Activated CD8-positive, alpha-beta memory T cell treated with anti-CD3 and anti-CD28 coated beads, Interleukin-2, amount 10 ng/mL, durations not matched to agents 7 days and 5 days (primary cell): ENCODE measurements at regions not wholly inside any gene's neighbourhood (a gene's known extent, or its start where the extent isn't known, plus 50 kb on each side); places are given as distances from the start of the nearest gene placed in this dataset.

Experiments
- ATAC-seq: fragments of 150-1000 bp; cut with Tn5 transposase; one replicate; pipeline ENCODE4 v1.10.0; 2021; ENCODE audit warnings: moderate library complexity
- CTCF ChIA-PET: fragments of 350-600 bp; sonication (Branson Sonifier 250); formaldehyde crosslinking; loops from one replicate; lab custom pipeline; 2021; ENCODE audit warnings: antibody characterized with exemption; lab: Charles Lee
- DNase-seq: peaks from one replicate; pipeline ENCODE4 v3.0.0-alpha.2; 2020
- H3K27ac Mint-ChIP-seq: one replicate; pipeline ENCODE4 v1.8.0; 2021; ENCODE audit warnings: mild to moderate bottlenecking, mixed read lengths
- H3K27me3 Mint-ChIP-seq: one replicate; pipeline ENCODE4 v1.8.0; 2021; ENCODE audit warnings: mixed read lengths
- H3K36me3 Mint-ChIP-seq: one replicate; pipeline ENCODE4 v1.8.0; 2021; ENCODE audit warnings: mild to moderate bottlenecking, mixed read lengths
- H3K4me1 Mint-ChIP-seq: one replicate; pipeline ENCODE4 v1.8.0; 2021; ENCODE audit warnings: mixed read lengths
- H3K4me3 Mint-ChIP-seq: one replicate; pipeline ENCODE4 v1.8.0; 2021; ENCODE audit warnings: mild to moderate bottlenecking, moderate library complexity, mixed read lengths
- H3K9me3 Mint-ChIP-seq: one replicate; pipeline ENCODE4 v1.8.0; 2022; ENCODE audit warnings: low read depth, mixed read lengths

DNA sequence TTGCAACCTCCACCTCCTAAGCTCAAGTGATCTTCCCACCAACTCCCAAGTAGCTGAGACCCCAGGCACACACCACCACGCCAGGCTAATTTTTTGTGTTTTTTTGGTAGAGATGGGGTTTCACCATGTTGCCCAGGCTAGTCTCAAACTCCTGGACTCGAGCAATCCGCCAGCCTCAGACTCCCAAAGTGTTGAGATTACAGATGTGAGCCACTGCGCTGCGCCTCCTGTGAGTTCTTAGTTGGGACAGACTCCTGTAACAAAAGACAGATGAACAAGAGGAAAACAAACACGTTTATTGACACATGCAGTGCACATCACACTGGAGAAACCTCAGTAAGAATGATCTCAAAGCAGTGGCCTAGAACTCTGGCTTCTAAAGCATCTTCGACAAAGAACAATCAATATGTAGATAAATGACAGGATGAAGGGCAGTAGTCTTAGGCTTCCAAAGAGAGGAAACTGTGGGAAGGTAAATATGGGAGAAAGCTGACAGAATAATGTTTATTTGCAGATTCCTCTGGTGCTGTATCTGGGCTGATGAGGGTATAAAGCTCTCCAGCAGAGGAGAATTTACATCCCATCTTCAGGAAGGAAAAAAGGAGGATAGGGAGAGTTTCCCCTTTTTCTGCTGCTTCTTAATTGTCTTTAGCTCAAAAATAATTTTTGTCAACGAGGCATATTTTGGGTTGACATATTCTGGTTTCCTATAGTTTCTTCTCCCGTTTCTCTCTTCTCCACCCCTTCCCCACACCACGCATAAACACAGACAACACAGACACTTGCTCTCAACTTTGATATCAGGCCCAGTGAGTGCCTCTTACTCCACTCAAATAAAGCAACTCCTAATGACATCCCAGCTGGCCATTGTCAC lies 84.7 kb upstream of the TNFAIP3 start:
- Mint-ChIP-seq H3K9me3 (no peaks in the 10 kb centered on the region), H3K27ac (no peak overlapping the region), H3K27me3 (no peaks in the 10 kb centered on the region), H3K36me3 (peaks cover 8% of the 10 kb centered on the region), H3K4me1 (no peaks in the 10 kb centered on the region), H3K4me3 (no peak overlapping the region)
- ATAC-seq: no peak
- CTCF ChIA-PET: no interaction called here
- no peak for DNase-seq

DNA sequence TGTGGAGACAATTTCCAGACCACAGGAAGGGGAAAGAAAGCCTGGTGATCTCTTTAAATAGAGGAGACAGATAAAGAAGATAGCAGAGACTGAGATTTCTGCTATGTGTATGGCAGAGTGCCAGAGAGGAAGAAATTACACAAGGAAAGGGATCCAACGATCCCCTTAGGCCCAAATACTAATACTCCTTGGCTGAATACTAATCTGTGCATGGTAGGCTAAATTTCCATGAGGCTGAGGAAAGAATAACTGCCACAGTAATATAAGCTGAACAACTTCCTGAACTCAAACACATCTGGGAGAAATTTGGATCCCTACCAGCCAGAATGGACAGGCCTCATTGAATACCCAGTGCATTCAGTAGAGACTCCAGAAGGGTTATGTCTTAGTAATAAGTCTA lies 83.3 kb upstream of the TNFAIP3 start:
- CTCF ChIA-PET: interaction anchor here (0.6 kb wide), 1 partner anchor 286 kb away, joined by 3 read pairs; no protein-coding TSS in a partner anchor
- ATAC-seq: no peak
- H3K27ac Mint-ChIP-seq: no peak overlapping the region

DNA sequence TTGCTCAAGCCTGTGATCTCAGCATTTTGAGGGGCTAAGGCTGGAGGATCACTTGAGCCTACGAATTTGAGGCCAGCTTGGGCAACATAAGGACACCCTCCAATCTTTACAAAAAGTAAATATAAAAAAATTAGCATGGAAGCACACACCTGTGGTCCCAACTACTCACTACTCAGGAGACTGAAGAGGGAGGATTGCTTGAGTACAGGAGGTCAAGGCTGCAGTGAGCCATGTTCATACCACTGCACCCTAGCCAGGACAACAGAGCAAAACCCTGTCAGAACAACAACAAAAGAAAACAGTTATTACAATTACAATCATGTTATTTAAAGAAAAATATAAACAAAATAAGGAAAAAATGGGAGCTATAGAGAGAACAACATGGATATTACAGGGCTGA lies 82.5 kb upstream of the TNFAIP3 start:
- Mint-ChIP-seq H3K4me3 (no peak overlapping the region), H3K4me1 (peaks cover 8% of the 10 kb centered on the region), H3K9me3 (no peaks in the 10 kb centered on the region), H3K36me3 (peaks cover 11% of the 10 kb centered on the region), H3K27ac (no peak overlapping the region), H3K27me3 (no peaks in the 10 kb centered on the region)
- no peak for DNase-seq
- no peak for ATAC-seq
- CTCF ChIA-PET: interaction anchor here (1.0 kb wide), 1 partner anchor 64 kb away, joined by 3 read pairs; no protein-coding TSS in a partner anchor

More for the DNA sequence above, 83.3 kb upstream of the TNFAIP3 start:
- H3K4me3 Mint-ChIP-seq: no peak overlapping the region
- H3K9me3 Mint-ChIP-seq: no peaks in the 10 kb centered on the region
- no peak for DNase-seq
- peaks cover 8% of the 10 kb centered on the region for H3K36me3 Mint-ChIP-seq
- no peaks in the 10 kb centered on the region for H3K27me3 Mint-ChIP-seq
- peaks cover 4% of the 10 kb centered on the region for H3K4me1 Mint-ChIP-seq

DNA sequence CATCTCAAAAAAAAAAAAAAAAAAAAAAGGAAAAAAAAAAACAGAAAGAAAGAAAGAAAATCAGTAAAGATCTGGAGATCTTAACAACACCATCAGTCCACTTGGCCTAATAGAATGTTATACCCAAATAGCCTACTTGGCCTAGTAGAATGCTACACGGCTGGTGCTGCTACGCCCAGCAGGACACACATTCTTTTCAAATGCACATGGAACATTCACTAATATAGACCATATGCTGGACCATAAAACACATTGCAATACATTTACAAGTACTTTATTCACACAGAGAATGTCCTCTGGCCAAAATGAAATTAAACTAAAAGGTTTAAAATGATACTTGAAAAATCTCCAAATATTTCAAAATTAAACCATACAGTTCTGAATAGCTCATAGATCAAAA lies 80.0 kb upstream of the TNFAIP3 start:
- peaks cover 32% of the 10 kb centered on the region for H3K4me1 Mint-ChIP-seq
- no peaks in the 10 kb centered on the region for H3K9me3 Mint-ChIP-seq
- DNase-seq: no peak
- peaks cover 9% of the 10 kb centered on the region for H3K36me3 Mint-ChIP-seq
- no peak overlapping the region for H3K4me3 Mint-ChIP-seq
- no peaks in the 10 kb centered on the region for H3K27me3 Mint-ChIP-seq
- no peak overlapping the region for H3K27ac Mint-ChIP-seq
- ATAC-seq: no peak
- CTCF ChIA-PET: no interaction called here

DNA sequence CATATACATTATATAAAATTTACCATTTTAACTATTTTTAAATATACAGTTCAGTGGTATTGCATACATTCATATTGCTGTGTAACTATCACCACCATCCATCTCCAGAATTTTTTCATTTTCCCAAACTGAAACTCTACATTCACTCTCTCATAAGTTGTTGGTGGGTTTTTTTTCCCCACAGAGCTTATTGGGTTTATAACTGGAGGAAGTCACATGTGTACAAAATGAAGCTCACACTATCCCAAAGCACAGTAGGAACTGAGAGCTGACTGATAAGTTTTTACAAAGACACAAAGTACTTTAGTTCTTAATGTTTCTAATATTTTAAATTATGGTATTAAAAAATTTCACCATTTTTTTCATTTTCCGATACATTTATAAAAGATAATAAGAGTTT lies 78.8 kb upstream of the TNFAIP3 start:
- no peak for DNase-seq
- peaks cover 40% of the 10 kb centered on the region for H3K4me1 Mint-ChIP-seq
- no peak overlapping the region for H3K4me3 Mint-ChIP-seq

DNA sequence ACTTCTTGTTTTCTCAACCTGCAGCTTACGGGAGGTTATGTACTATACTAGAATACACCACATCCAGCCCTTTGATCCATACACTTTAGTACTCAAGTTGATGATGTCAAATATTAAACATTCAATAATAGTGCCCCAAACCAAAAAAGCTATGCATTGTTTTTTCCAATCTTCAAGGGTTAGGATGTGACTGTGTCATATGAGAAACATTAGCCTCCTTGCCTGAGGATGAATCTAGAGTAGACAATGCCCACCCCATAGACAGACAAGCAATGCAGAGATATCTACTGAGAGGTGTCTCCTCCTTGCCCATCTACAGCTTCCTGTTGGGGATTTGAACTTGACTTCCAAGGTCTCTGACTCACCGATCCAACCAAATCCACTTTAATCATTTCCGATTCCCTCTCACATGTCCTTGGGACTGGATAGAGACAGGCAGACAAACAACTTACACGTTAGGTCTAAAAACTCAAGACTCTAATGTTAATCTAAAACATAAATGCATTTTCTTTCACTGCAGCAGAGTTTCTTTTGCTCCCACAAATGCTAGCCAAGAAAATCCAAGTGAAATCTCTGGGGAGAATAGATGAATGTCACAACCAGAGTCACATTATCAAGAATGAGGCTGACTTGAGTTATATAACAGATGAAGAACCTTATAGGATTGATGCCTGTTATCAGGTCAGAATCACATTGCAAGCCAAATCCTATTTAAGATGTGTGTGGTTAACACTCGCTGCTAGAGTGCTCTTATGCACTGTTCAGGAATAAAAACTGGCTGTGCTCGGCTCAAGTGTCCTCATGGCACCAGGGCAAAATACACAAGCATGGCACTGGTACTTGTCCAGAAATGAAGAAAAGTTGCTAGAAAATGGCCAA lies 75.5 kb upstream of the TNFAIP3 start:
- peaks cover 68% of the 10 kb centered on the region for H3K4me1 Mint-ChIP-seq

More for the DNA sequence above, 78.8 kb upstream of the TNFAIP3 start:
- no peak for ATAC-seq
- Mint-ChIP-seq H3K9me3 (no peaks in the 10 kb centered on the region), H3K36me3 (peaks cover 7% of the 10 kb centered on the region), H3K27ac (no peak overlapping the region), H3K27me3 (no peaks in the 10 kb centered on the region)
- CTCF ChIA-PET: interaction anchor here (1.2 to 2.0 kb wide), 4 partner anchors 11 to 132 kb away, joined by 3 to 10 read pairs (median 4); no protein-coding TSS in a partner anchor

DNA sequence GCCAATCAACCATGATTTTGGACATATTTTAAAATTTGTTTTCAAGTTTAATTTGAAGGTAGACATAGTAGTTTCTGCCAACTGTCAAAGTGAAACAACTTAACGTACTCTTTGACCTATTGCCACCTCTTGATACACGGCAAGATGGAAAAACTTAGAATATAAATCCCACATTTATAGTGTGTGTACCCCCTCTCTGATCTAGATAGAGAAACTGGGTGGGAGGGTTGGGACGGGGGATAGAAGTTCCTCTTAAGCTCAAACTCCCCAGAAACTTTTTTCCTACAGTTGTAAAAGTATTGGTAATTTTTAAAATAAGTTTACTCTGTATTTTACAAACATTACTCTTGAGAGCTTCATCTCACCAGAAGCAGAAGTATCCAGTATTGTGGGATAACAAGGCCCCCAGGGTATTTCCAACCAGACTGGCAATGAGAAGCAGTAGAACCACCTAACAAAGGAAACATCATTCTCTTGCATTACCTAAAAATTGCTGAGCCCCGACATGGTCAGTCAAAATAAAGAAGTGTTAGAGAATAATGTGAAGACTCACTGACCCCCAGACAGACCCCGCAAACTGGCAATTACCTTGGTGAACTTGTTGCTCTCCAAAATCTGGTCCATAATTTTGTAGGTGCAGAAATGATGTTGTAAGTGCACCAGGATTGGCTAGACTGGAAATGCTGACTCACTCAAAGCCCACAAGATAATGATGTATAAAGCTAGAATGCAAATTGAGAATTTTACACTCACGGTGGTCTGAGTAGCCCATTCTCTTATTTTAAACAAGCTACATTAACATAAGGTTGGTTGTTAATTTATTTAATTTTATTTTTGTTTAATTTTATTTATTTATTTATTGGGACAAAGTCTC lies 74.7 kb upstream of the TNFAIP3 start:
- peaks cover 4% of the 10 kb centered on the region for H3K36me3 Mint-ChIP-seq

More for the DNA sequence above, 75.5 kb upstream of the TNFAIP3 start:
- Mint-ChIP-seq H3K9me3 (no peaks in the 10 kb centered on the region), H3K4me3 (peak overlapping the region; percentile 71), H3K36me3 (peaks cover 4% of the 10 kb centered on the region), H3K27me3 (no peaks in the 10 kb centered on the region), H3K27ac (peak overlapping the region; percentile 82)
- ATAC-seq (peak; percentile 45), DNase-seq (no peak)
- CTCF ChIA-PET: interaction anchor here (0.7 to 10.6 kb wide), 7 partner anchors 8 to 83 kb away, joined by 3 to 195 read pairs (median 6); partner anchors contain the start of gene TNFAIP3

DNA sequence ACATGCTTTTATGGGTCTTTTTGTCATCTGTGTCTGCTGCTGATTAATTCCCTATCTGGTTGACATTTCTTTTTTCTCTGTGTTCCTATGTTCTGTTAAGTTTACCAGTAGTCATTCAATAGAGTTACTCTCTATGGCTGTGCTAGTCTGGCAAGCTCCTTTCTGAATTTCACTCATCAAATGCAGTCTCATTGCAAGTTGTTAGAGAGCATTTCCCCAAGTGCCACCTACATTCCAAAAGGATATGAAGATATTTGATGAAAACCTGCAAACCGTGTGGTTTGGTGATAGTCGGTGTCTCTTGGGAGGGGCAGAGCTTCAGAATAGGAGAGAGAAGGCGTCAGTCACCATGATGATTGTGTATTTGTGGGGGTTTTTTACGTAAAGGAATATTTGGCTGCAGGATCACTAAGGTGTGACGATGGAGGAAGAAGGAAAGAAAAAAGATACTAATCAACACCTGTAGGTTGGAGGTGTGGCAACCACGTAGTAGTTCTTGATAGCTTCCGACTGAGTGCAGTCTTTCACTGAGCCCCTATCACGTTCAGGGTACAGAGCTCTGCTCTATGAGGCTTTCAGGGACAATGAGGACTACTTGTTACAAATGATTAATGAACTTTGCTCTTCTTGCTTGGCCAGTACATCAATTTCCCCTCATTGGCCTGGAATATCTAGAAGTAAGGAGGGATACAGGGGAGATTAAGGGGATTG lies 73.1 kb upstream of the TNFAIP3 start:
- Mint-ChIP-seq H3K27me3 (no peaks in the 10 kb centered on the region), H3K36me3 (peaks cover 4% of the 10 kb centered on the region), H3K4me1 (peaks cover 77% of the 10 kb centered on the region), H3K27ac (peak overlapping the region; percentile 60), H3K4me3 (no peak overlapping the region), H3K9me3 (no peaks in the 10 kb centered on the region)
- DNase-seq (no peak), ATAC-seq (no peak)
- CTCF ChIA-PET: interaction anchor here (0.7 to 10.6 kb wide), 5 partner anchors 61 to 87 kb away, joined by 3 to 195 read pairs (median 3); partner anchors contain the start of gene TNFAIP3

More for the DNA sequence above, 74.7 kb upstream of the TNFAIP3 start:
- H3K9me3 Mint-ChIP-seq: no peaks in the 10 kb centered on the region
- ATAC-seq (peak; percentile 59), DNase-seq (no peak)
- peaks cover 69% of the 10 kb centered on the region for H3K4me1 Mint-ChIP-seq
- peak overlapping the region; percentile 71 for H3K4me3 Mint-ChIP-seq
- H3K27me3 Mint-ChIP-seq: no peaks in the 10 kb centered on the region
- CTCF ChIA-PET: interaction anchor here (2.0 to 10.6 kb wide), 3 partner anchors 18 to 84 kb away, joined by 8 to 195 read pairs (median 9); partner anchors contain the start of gene TNFAIP3
- peak overlapping the region; percentile 82 for H3K27ac Mint-ChIP-seq

DNA sequence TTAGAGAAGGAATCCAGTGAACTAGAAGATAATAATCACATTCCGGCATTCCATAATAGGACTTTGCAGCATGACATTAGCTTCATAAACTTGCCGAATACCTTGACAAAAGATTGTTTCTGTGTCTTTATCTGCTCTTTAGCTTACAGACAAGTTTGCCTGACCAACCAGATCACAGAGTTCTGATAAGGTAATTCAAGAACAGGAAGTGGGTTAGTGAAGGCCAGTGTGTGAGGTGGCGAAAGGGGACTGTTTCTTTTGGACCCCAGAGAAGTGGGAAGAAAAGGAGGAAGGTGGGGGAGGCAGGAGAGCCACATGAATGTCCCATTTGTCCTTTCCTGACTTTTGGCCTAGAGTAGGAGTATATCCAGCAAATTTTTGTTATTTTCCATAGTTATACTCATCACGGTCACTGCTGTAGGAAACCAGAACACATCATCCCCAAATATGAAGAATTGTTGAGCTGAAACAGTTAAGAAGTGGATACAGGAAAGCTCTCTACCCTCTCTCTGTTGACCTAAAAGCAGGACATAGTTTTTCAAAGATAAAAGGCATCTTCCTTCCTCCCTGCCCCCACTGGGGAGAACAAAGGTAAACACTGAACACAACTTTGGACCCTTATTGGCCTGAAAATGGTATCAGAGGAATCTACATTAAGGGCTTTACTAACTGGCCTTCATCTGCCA lies 72.4 kb upstream of the TNFAIP3 start:
- DNase-seq (no peak), ATAC-seq (no peak)
- no peaks in the 10 kb centered on the region for H3K9me3 Mint-ChIP-seq
- H3K36me3 Mint-ChIP-seq: peaks cover 1% of the 10 kb centered on the region
- no peak overlapping the region for H3K4me3 Mint-ChIP-seq
- no peaks in the 10 kb centered on the region for H3K27me3 Mint-ChIP-seq
- peak overlapping the region; percentile 75 for H3K27ac Mint-ChIP-seq
- CTCF ChIA-PET: interaction anchor here (0.9 to 10.6 kb wide), 5 partner anchors 63 to 89 kb away, joined by 3 to 195 read pairs (median 3); partner anchors contain the start of gene TNFAIP3
- peaks cover 81% of the 10 kb centered on the region for H3K4me1 Mint-ChIP-seq

DNA sequence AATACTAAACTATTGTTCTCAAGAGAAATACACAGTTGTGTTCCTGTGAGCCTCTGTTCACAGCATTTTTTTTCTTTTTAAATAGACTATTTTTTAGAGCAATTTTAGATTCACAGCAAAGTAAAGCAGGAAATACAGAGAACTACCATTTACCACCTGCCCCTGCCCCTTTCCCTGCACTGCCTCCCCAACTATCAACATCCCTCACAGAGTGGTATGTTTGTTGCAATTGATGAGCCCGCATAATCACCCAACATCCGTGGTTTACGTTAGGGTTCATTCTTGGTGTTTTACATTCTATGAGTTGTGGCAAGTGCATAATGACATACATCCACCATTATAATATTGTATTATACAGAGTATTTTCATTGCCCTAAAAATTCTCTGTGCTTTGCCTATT lies 71.6 kb upstream of the TNFAIP3 start:
- H3K27me3 Mint-ChIP-seq: no peaks in the 10 kb centered on the region
- H3K4me3 Mint-ChIP-seq: no peak overlapping the region
- no peak overlapping the region for H3K27ac Mint-ChIP-seq
- CTCF ChIA-PET: interaction anchor here (0.6 to 10.6 kb wide), 3 partner anchors 28 to 90 kb away, joined by 3 to 195 read pairs (median 3); partner anchors contain the start of gene TNFAIP3
- DNase-seq (no peak), ATAC-seq (no peak)
- H3K36me3 Mint-ChIP-seq: no peaks in the 10 kb centered on the region
- peaks cover 81% of the 10 kb centered on the region for H3K4me1 Mint-ChIP-seq
- no peaks in the 10 kb centered on the region for H3K9me3 Mint-ChIP-seq

DNA sequence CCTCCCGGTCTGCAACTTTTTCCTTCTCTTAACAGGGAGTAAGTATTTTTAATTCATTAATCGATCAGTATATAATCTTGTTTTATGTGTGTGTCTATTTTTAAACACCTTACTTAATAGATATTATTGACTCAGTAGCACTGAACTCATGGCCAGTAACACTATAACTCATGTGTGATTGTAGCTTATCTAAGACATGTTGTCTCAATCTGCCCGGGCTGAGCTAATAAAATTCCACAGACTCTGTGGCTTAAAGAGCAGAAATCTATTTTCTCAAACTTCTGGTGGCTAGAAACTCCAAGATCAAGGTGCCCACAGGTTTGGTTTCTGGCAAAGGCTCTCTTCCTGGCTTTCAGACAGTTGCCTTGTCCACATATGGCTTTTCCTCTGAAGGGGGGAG lies 68.8 kb upstream of the TNFAIP3 start:
- peaks cover under 1% of the 10 kb centered on the region for H3K36me3 Mint-ChIP-seq
- H3K27me3 Mint-ChIP-seq: no peaks in the 10 kb centered on the region
- no peak overlapping the region for H3K27ac Mint-ChIP-seq

More for the DNA sequence above, 68.8 kb upstream of the TNFAIP3 start:
- CTCF ChIA-PET: interaction anchor here (0.6 to 10.6 kb wide), 13 partner anchors 10 to 177 kb away, joined by 3 to 195 read pairs (median 14); partner anchors contain the start of gene TNFAIP3
- DNase-seq: no peak
- Mint-ChIP-seq H3K4me1 (peaks cover 68% of the 10 kb centered on the region), H3K9me3 (no peaks in the 10 kb centered on the region), H3K4me3 (no peak overlapping the region)
- no peak for ATAC-seq
